SK-N-SH treated with all-trans-retinoic acid at 6 μM for 48 hours (cell line): ENCODE measurements at regions not wholly inside any gene's neighbourhood (a gene's known extent, or its start where the extent isn't known, plus 50 kb on each side); places are given as distances from the start of the nearest gene placed in this dataset.

Experiments
- ARNTL ChIP-seq: fragments of 450-650 bp; formaldehyde crosslinking; IDR thresholded peaks from 2 replicates; pipeline ENCODE4 v1.5.0; 2020; ENCODE audit warnings: low read depth, mild to moderate bottlenecking, moderate library complexity, borderline replicate concordance
- CSDC2 ChIP-seq: fragments of 250-450 bp; sonication (Bioruptor Pico); IDR thresholded peaks from 2 replicates; pipeline ENCODE4 v1.5.0; 2020; ENCODE audit warnings: mild to moderate bottlenecking, moderate library complexity

DNA sequence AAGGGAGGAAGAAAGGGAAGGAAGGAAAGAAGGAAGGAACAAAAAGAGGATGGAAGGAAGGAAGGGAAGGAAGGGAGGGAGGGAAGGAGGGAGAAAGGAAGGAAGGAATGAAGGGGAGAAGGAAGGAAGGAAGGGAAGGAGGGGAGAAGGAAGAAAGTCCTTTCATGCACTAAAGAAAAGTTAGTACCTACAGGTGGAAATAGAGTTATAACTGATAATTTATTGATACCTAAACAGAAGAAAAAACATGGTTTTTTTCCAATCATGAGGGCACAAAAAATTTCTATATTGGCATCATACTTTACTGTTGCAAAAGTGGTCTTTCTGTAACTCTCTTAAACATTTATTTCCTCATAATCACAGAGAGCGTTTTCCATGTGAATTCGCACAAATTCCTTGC lies 659.4 kb downstream of the MAFB start:
- TF ChIP-seq CSDC2 (CRISPR knock-in tag) (no peak), ARNTL (no peak)
